Suprapubic skin (tissue), 4 donors: ENCODE measurements at regions not wholly inside any gene's neighbourhood (a gene's known extent, or its start where the extent isn't known, plus 50 kb on each side); places are given as distances from the start of the nearest gene placed in this dataset.

Experiments
- DNase-seq, 2 donors: peaks; one replicate each; pipeline ENCODE4 v3.0.0-alpha.2; 2019; ENCODE audit warnings: low spot score in 2 of 2
- H3K27ac ChIP-seq: fragments of 200-600 bp; sonication (generic); one replicate; pipeline ENCODE4 v1.5.1; 2019
- H3K27me3 ChIP-seq: fragments of 200-600 bp; sonication (generic); one replicate; pipeline ENCODE4 v1.5.1; 2019
- H3K36me3 ChIP-seq: fragments of 200-600 bp; sonication (generic); one replicate; pipeline ENCODE4 v1.5.1; 2019
- H3K4me1 ChIP-seq: fragments of 200-600 bp; sonication (generic); one replicate; pipeline ENCODE4 v1.5.1; 2019
- H3K4me3 ChIP-seq: fragments of 200-600 bp; sonication (generic); one replicate; pipeline ENCODE4 v1.5.1; 2019; ENCODE audit warnings: mild to moderate bottlenecking
- H3K9me3 ChIP-seq: fragments of 200-600 bp; sonication (generic); one replicate; pipeline ENCODE4 v1.5.1; 2019
- EP300 ChIP-seq: sonication (generic); formaldehyde crosslinking; IDR thresholded peaks from one replicate; pipeline ENCODE4 v1.6.1; 2017; ENCODE audit warnings: antibody characterized with exemption
- POLR2A ChIP-seq, 2 donors: fragments of 450-650 bp; IDR thresholded peaks; one replicate each; pipeline ENCODE4 v1.6.1; 2017; ENCODE audit warnings: antibody characterized with exemption in 2 of 2, mild to moderate bottlenecking in 2 of 2, moderate library complexity in 2 of 2
- POLR2AphosphoS5 ChIP-seq, 3 donors: sonication (generic); formaldehyde crosslinking; IDR thresholded peaks; one replicate each; pipeline ENCODE4 v1.6.1; 2017; ENCODE audit warnings: antibody characterized with exemption in 3 of 3
- WGBS: methylation state at CpG from one replicate; pipeline ENCODE4 v1.1.5; 2018; 5-methylcytosine and 5-hydroxymethylcytosine counted together
- TF ChIP-seq, protein P1 (sequence below), 2 donors: fragments of 200-600 bp in 1 of 2; fragments of 450-650 bp in 1 of 2; sonication (generic) in 1 of 2; IDR thresholded peaks; one replicate each; pipeline ENCODE4 v1.5.1; 2016 to 2019; ENCODE audit warnings: antibody characterized with exemption in 2 of 2, mild to moderate bottlenecking in 1 of 2, moderate library complexity in 1 of 2

DNA sequence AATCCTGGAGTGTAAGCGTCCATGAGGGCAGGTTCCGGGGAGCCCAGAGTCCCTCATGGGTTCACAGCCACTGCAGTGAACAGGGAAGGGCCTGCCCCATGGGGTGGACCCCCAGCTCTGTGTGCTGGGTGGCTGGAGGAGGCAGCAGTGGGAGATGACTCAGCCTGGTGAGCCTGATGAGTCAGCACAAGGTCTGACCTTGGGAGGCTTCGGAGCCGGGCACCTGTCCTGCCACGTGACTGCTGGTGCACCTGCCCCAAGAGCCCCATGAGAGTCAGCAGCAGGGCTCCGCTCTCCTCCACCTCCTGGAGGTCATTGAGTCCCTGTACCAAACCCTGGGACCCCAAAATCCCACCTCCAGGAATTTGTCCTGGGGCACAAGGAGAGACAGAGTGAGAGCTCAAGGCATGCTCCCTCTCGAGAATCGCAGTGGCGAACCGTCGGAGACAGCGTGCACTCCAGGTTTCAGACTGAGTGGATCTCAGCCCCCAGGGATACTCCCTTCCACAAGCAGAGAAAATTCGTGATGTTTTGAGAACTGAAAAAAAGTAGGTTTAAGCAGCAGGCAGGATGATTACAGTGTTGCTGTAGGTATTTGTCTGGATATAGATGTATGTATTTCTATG is 1221.7 kb downstream of the BRD1 start:
- Histone ChIP-seq H3K4me1 (no peaks in the 10 kb centered on the region), H3K27me3 (no peaks in the 10 kb centered on the region), H3K27ac (no peak overlapping the region), H3K36me3 (no peaks in the 10 kb centered on the region), H3K4me3 (no peak overlapping the region), H3K9me3 (no peaks in the 10 kb centered on the region)
- 75% methylated on average over 9 of the region's 13 CpGs for WGBS
- DNase-seq, result no peak
- TF ChIP-seq POLR2AphosphoS5 (IDR thresholded peaks at IDR 0.05), result no peak

DNA sequence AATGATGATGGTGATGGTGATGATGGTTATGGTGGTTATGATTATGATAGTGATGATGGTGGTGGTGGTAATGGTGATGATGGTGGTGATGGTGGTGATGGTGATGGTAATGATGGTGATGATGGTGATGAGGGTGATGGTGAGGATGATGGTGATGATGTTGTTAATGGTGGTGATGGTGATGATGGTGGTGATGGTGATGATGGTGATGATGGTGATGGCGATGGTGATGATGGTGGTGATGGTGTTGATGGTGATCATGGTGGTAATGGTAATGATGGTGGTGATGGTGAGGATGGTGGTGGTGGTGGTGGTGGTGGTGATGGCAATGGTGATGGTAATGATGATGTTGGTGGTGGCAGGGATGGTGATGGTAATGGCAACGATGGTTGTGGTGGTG is 1222.5 kb downstream of the BRD1 start:
- TF ChIP-seq POLR2AphosphoS5 (IDR thresholded peaks at IDR 0.05), result no peak
- TF ChIP-seq, protein P1, sequence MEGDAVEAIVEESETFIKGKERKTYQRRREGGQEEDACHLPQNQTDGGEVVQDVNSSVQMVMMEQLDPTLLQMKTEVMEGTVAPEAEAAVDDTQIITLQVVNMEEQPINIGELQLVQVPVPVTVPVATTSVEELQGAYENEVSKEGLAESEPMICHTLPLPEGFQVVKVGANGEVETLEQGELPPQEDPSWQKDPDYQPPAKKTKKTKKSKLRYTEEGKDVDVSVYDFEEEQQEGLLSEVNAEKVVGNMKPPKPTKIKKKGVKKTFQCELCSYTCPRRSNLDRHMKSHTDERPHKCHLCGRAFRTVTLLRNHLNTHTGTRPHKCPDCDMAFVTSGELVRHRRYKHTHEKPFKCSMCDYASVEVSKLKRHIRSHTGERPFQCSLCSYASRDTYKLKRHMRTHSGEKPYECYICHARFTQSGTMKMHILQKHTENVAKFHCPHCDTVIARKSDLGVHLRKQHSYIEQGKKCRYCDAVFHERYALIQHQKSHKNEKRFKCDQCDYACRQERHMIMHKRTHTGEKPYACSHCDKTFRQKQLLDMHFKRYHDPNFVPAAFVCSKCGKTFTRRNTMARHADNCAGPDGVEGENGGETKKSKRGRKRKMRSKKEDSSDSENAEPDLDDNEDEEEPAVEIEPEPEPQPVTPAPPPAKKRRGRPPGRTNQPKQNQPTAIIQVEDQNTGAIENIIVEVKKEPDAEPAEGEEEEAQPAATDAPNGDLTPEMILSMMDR (IDR thresholded peaks at IDR 0.05), result no peak
- no peak for TF ChIP-seq EP300
- no peak for TF ChIP-seq POLR2A (IDR thresholded peaks at IDR 0.05)
- no peak for DNase-seq
- WGBS, result 95% methylated on average over 2 of the region's 2 CpGs
- H3K9me3 ChIP-seq, result no peaks in the 10 kb centered on the region
- no peaks in the 10 kb centered on the region for H3K4me1 ChIP-seq
- H3K36me3 ChIP-seq, result no peaks in the 10 kb centered on the region
- no peak overlapping the region for H3K27ac ChIP-seq
- no peaks in the 10 kb centered on the region for H3K27me3 ChIP-seq
- no peak overlapping the region for H3K4me3 ChIP-seq

DNA sequence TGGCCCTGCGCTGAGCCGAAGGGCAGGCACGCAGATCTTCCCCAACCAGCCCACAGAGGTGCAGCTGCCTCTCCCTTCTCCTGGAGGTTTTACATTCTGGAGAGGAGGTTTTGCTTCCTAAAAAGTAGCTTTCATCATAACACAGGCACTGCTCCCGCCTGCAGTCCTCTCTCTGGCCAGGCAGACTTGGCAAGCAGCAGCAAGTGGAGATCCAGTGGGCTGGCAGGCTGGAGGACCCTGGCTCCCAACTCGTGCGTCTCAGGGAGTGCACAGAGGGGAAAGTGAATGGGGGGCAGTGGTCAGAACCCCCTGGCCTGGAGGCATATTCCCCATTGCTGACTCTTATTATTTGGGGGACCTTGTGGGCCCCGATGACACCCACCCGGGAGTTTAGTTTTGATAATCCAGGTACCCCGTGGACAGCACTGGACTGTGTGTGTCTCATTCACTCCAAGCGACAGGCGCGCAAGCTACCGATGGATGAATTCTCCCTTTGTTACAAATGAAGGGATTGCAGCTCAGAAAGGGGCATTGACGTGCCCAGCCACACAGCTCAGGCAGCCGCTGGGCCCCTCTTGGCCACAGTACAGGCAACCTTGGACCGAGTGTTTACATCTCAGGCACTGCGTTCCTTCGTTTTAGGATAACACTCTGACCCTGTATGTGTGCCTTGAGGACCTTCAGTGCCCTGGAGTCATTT is 1223.9 kb downstream of the BRD1 start:
- no peak for DNase-seq
- TF ChIP-seq POLR2A (IDR thresholded peaks at IDR 0.05) (no peak), POLR2AphosphoS5 (IDR thresholded peaks at IDR 0.05) (no peak)
- TF ChIP-seq, protein P1 (IDR thresholded peaks at IDR 0.05), result no peak
- H3K27ac ChIP-seq, result no peak overlapping the region
- no peaks in the 10 kb centered on the region for H3K4me1 ChIP-seq
- 72% methylated on average over 4 of the region's 18 CpGs for WGBS
- H3K36me3 ChIP-seq, result no peaks in the 10 kb centered on the region
- no peaks in the 10 kb centered on the region for H3K9me3 ChIP-seq
- H3K4me3 ChIP-seq, result no peak overlapping the region
- no peaks in the 10 kb centered on the region for H3K27me3 ChIP-seq

DNA sequence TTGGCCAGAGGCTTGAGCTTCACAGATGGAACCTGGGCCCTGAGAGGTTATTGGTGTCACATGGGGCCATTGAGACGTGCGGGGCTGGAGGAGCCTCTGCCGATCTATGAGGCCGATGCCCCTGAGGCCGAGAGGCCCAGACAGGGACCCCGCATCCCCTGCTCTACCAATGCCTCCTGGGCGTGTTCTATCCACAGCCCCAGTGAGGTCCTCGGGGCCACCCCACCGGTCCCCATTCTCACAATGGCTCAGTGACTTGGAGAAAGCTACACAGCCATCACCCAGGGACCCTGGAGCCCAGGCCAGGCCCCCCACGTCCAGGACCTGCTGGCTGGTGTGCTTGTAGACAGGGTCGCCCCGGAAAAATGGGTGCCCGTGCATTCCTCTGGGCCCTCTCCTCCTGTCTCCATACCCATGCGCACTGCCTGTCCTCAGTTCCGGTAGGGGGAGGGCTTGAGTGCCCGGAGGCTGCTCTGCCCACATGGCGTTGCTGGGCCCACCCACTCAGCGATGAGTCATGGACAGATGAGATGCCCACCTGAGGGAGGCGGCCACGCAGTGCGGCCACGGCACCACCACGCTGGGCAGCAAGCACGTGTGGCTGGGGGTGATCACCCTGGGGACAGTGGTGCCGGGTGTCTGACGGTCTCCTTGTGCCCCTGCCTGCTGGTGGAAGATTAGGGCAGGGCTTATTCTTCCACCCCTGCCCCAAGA is 1224.7 kb downstream of the BRD1 start:
- H3K27ac ChIP-seq, result no peak overlapping the region
- no peaks in the 10 kb centered on the region for H3K4me1 ChIP-seq
- 91% methylated on average over 13 of the region's 26 CpGs for WGBS
- no peaks in the 10 kb centered on the region for H3K9me3 ChIP-seq
- H3K36me3 ChIP-seq, result no peaks in the 10 kb centered on the region
- H3K4me3 ChIP-seq, result no peak overlapping the region
- DNase-seq, result no peak
- H3K27me3 ChIP-seq, result no peaks in the 10 kb centered on the region
- TF ChIP-seq POLR2AphosphoS5 (IDR thresholded peaks at IDR 0.05), result no peak
- TF ChIP-seq, protein P1 (IDR thresholded peaks at IDR 0.05), result no peak
- no peak for TF ChIP-seq EP300
- TF ChIP-seq POLR2A (IDR thresholded peaks at IDR 0.05), result no peak

DNA sequence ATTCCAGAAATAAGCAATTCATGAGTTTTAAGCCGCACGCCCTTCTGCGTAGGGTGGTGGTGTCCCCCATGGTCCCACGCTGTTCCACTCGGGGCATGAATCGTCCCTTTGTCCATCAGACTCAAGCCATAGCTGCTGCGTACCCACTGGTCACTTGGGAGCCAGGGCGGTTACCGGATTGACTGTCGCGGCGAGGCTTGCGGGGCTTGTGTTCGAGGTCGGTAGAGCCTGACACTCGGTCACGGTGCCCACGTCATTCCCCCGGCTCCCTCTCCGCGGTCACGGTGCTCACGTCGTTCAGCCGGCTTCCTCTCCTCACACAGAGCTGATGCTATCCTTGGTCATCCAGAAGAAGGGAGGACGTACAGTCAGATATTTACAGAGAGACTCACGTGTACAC is 1227.0 kb downstream of the BRD1 start:
- H3K4me1 ChIP-seq, result no peaks in the 10 kb centered on the region
- WGBS, result 93% methylated on average over 27 of the region's 27 CpGs
- H3K27me3 ChIP-seq, result no peaks in the 10 kb centered on the region
- no peak overlapping the region for H3K27ac ChIP-seq
- DNase-seq, result no peak
- H3K4me3 ChIP-seq, result no peak overlapping the region
- H3K9me3 ChIP-seq, result no peaks in the 10 kb centered on the region
- no peaks in the 10 kb centered on the region for H3K36me3 ChIP-seq
- TF ChIP-seq, protein P1 (IDR thresholded peaks at IDR 0.05), result no peak
- TF ChIP-seq POLR2A (IDR thresholded peaks at IDR 0.05) (no peak), POLR2AphosphoS5 (IDR thresholded peaks at IDR 0.05) (no peak), EP300 (no peak)
